Spinal cord (tissue), 9 donors: ENCODE measurements at regions not wholly inside any gene's neighbourhood (a gene's known extent, or its start where the extent isn't known, plus 50 kb on each side); places are given as distances from the start of the nearest gene placed in this dataset.

Source experiments
- DNase-seq, 6 donors: peaks; one replicate each; pipeline versions ENCODE4 v3.0.0 to v3.0.0-alpha.2; 2013 to 2015; ENCODE audit warnings: low spot score in 6 of 6, low read depth in 4 of 6
- H3K27ac ChIP-seq: one replicate; pipeline ENCODE4 v1.5.1; 2013; ENCODE audit warnings: low read depth, low read length, control low read depth
- H3K27me3 ChIP-seq: one replicate; pipeline ENCODE4 v1.6.1; 2013; ENCODE audit warnings: low read length; ENCODE audit not compliant: control insufficient read depth, insufficient read depth
- H3K36me3 ChIP-seq: one replicate; pipeline ENCODE4 v1.6.1; 2013; ENCODE audit warnings: low read length; ENCODE audit not compliant: control insufficient read depth, insufficient read depth
- H3K4me1 ChIP-seq: one replicate; pipeline ENCODE4 v1.6.1; 2013; ENCODE audit warnings: low read length; ENCODE audit not compliant: control insufficient read depth, insufficient read depth
- H3K4me3 ChIP-seq: one replicate; pipeline ENCODE4 v1.5.1; 2013; ENCODE audit warnings: low read depth, low read length, control low read depth
- H3K9me3 ChIP-seq: one replicate; pipeline ENCODE4 v1.6.1; 2013; ENCODE audit warnings: low read length; ENCODE audit not compliant: control insufficient read depth, insufficient read depth
- WGBS: methylation state at CpG from one replicate; pipeline ENCODE4 v1.1.5; 2013; ENCODE audit warnings: missing lambda C conversion rate; ENCODE audit not compliant: insufficient coverage; 5-methylcytosine and 5-hydroxymethylcytosine counted together
- donor health status: healthy.

DNA sequence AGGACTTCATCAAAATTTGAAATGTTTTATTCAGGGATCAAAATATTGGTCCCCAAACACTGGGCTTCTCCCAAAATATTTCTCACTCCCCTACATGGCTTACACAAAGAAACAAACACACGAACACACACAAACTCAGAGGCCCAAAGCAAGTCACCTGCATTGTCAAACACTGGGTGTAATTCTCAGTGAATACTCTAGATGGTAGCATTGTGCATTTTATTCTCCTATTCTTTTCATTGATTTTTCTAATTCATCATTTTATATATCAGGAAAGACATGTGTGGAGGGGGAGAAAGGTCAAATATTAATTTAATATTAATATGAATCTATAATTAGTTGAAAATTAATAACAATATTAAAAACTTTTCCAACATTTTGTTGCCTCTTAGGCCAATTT lies 72.3 kb upstream of the TNMD start:
- DNase-seq: peak in 2 of 6 donors; percentile 30 to 41
- no CpG with 5 or more reads among the region's 1 CpG for WGBS
- no peaks in the 10 kb centered on the region for H3K9me3 ChIP-seq

DNA sequence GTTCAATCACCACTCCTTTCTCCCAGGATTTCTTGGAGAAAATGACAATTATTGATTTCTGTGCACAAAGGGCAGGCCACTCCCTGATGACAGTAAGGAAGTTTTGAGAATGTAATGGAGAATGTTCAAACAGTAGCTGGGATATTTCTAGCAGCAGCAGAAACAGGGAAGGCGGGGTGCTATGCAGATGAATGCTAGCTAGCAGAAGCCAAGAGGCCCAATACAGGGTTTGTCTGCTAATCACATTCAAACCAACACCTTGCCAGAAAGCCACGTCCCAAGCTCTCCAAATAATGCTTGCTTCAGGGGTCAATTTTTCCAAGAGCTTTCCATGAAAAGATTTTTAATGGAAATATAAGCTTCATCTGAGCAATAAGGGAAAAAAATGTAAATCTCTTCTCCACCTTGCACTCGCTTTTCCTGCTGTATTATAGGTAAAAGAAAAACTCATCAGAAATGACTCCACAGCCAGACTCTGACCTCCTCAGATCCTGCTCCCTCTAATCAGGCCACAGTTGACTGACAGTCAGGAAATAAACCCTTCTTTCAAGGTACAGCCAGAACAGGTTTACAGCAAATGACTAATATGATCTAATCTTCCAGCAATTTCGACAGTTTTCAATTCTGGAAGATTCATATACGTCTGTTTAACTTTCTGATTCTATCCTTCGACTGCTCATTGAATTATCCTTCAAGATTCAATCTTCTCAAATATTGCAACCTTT lies 84.7 kb upstream of the PCDH19 start:
- peaks cover 2% of the 10 kb centered on the region for H3K9me3 ChIP-seq
- H3K27ac ChIP-seq: no peak overlapping the region
- H3K4me3 ChIP-seq: no peak overlapping the region
- no peak for DNase-seq
- no peaks in the 10 kb centered on the region for H3K4me1 ChIP-seq
- 70% methylated on average over 2 of the region's 6 CpGs for WGBS
- H3K36me3 ChIP-seq: no peaks in the 10 kb centered on the region
- no peaks in the 10 kb centered on the region for H3K27me3 ChIP-seq

More for the DNA sequence above, 72.3 kb upstream of the TNMD start:
- no peaks in the 10 kb centered on the region for H3K4me1 ChIP-seq
- H3K27me3 ChIP-seq: no peaks in the 10 kb centered on the region
- no peak overlapping the region for H3K27ac ChIP-seq
- no peak overlapping the region for H3K4me3 ChIP-seq
- no peaks in the 10 kb centered on the region for H3K36me3 ChIP-seq

- no peaks in the 10 kb centered on the region for H3K4me1 ChIP-seq
- no peak for DNase-seq
- no CpG with 5 or more reads among the region's 1 CpG for WGBS
- no peak overlapping the region for H3K4me3 ChIP-seq
- no peak overlapping the region for H3K27ac ChIP-seq
- no peaks in the 10 kb centered on the region for H3K36me3 ChIP-seq
- no peaks in the 10 kb centered on the region for H3K9me3 ChIP-seq
- no peaks in the 10 kb centered on the region for H3K27me3 ChIP-seq
Observed at GRCh38 chrX:100491174-100491573, 81.1 kb upstream of the PCDH19 start.

DNA sequence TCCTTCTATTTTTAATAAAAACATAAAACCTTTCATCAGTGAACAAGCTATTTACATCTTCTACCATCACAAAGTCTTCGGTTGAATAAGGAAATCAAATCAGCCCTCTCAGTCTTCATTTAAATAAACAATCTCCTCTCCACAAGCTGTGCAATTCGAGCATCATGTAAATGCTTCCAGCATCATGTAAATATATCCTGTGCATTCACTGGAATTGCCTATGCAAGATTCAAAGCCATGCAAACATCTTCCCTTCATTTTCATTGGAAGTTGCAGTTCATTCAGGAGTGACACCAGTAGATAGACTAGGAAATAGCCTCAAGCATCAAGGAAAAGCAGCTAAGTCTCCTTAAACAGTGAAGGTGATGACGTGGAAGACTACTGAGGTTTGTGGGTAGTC lies 77.7 kb upstream of the PCDH19 start:
- Histone ChIP-seq H3K27me3 (peaks cover 8% of the 10 kb centered on the region), H3K9me3 (no peaks in the 10 kb centered on the region), H3K4me1 (no peaks in the 10 kb centered on the region), H3K4me3 (no peak overlapping the region), H3K36me3 (no peaks in the 10 kb centered on the region), H3K27ac (no peak overlapping the region)
- 92% methylated on average over 1 of the region's 3 CpGs for WGBS
- DNase-seq: no peak

- no peak for DNase-seq
- WGBS: 46% methylated on average over 1 of the region's 1 CpG
- H3K27me3 ChIP-seq: peaks cover 8% of the 10 kb centered on the region
- H3K27ac ChIP-seq: no peak overlapping the region
- no peak overlapping the region for H3K4me3 ChIP-seq
- H3K4me1 ChIP-seq: no peaks in the 10 kb centered on the region
- no peaks in the 10 kb centered on the region for H3K36me3 ChIP-seq
- H3K9me3 ChIP-seq: no peaks in the 10 kb centered on the region
Observed at GRCh38 chrX:100484971-100485370, 74.9 kb upstream of the PCDH19 start.

DNA sequence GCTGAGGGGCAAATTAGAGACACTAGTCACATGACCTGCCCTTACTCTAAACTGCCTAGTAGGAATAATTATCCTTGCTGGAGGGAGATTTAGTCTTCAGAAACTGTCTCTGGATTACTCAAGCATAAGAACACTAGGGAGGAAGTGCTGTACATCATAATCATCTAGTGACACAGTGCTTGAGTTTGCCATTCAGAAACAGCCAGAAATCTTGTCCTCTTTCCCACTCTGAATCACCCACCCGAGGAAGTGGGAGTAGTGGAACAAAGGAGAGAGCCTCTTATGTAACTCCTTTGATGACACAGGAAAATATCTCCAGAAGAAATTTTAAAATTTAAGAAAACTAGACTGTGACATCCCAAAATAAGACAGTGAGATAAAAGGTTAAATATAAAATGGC lies 69.3 kb upstream of the PCDH19 start:
- DNase-seq: peak in 1 of 6 donors; percentile 1
- H3K36me3 ChIP-seq: no peaks in the 10 kb centered on the region
- H3K4me3 ChIP-seq: no peak overlapping the region
- H3K9me3 ChIP-seq: no peaks in the 10 kb centered on the region
- H3K27me3 ChIP-seq: no peaks in the 10 kb centered on the region
- H3K27ac ChIP-seq: no peak overlapping the region
- WGBS: no CpG with 5 or more reads among the region's 1 CpG
- H3K4me1 ChIP-seq: no peaks in the 10 kb centered on the region

GRCh38 chrX:100478714-100479306 lies 68.7 kb upstream of the PCDH19 start:
- H3K27me3 ChIP-seq: no peaks in the 10 kb centered on the region
- no peak overlapping the region for H3K4me3 ChIP-seq
- no peaks in the 10 kb centered on the region for H3K4me1 ChIP-seq
- no peak overlapping the region for H3K27ac ChIP-seq
- H3K9me3 ChIP-seq: no peaks in the 10 kb centered on the region
- WGBS: no CpG with 5 or more reads among the region's 1 CpG
- no peak for DNase-seq
- no peaks in the 10 kb centered on the region for H3K36me3 ChIP-seq

GRCh38 chrX:100477958-100478357 lies 67.9 kb upstream of the PCDH19 start:
- H3K4me1 ChIP-seq: no peaks in the 10 kb centered on the region
- H3K4me3 ChIP-seq: no peak overlapping the region
- DNase-seq: peak in 1 of 6 donors; percentile 8
- H3K36me3 ChIP-seq: no peaks in the 10 kb centered on the region
- WGBS: 70% methylated on average over 3 of the region's 4 CpGs
- H3K27me3 ChIP-seq: no peaks in the 10 kb centered on the region
- no peak overlapping the region for H3K27ac ChIP-seq
- H3K9me3 ChIP-seq: no peaks in the 10 kb centered on the region

- Histone ChIP-seq H3K4me3 (no peak overlapping the region), H3K4me1 (no peaks in the 10 kb centered on the region), H3K27me3 (no peaks in the 10 kb centered on the region), H3K36me3 (no peaks in the 10 kb centered on the region), H3K27ac (no peak overlapping the region), H3K9me3 (no peaks in the 10 kb centered on the region)
- DNase-seq: no peak
- WGBS: no CpG with 5 or more reads among the region's 2 CpGs
Observed at GRCh38 chrX:100477467-100477866, 67.4 kb upstream of the PCDH19 start.
